Spinal cord (tissue), 9 donors: ENCODE measurements at regions not wholly inside any gene's neighbourhood (a gene's known extent, or its start where the extent isn't known, plus 50 kb on each side); places are given as distances from the start of the nearest gene placed in this dataset.
A peak's percentile ranks its signal among the peaks of the same experiment; 100 is the strongest.

Experiments used
- DNase-seq, 6 donors: peaks; one replicate each; pipeline versions ENCODE4 v3.0.0 to v3.0.0-alpha.2; 2013 to 2015; ENCODE audit warnings: low spot score in 6 of 6, low read depth in 4 of 6
- H3K27ac ChIP-seq: one replicate; pipeline ENCODE4 v1.5.1; 2013; ENCODE audit warnings: low read depth, low read length, control low read depth
- H3K27me3 ChIP-seq: one replicate; pipeline ENCODE4 v1.6.1; 2013; ENCODE audit warnings: low read length; ENCODE audit not compliant: control insufficient read depth, insufficient read depth
- H3K36me3 ChIP-seq: one replicate; pipeline ENCODE4 v1.6.1; 2013; ENCODE audit warnings: low read length; ENCODE audit not compliant: control insufficient read depth, insufficient read depth
- H3K4me1 ChIP-seq: one replicate; pipeline ENCODE4 v1.6.1; 2013; ENCODE audit warnings: low read length; ENCODE audit not compliant: control insufficient read depth, insufficient read depth
- H3K4me3 ChIP-seq: one replicate; pipeline ENCODE4 v1.5.1; 2013; ENCODE audit warnings: low read depth, low read length, control low read depth
- H3K9me3 ChIP-seq: one replicate; pipeline ENCODE4 v1.6.1; 2013; ENCODE audit warnings: low read length; ENCODE audit not compliant: control insufficient read depth, insufficient read depth
- WGBS: methylation state at CpG from one replicate; pipeline ENCODE4 v1.1.5; 2013; ENCODE audit warnings: missing lambda C conversion rate; ENCODE audit not compliant: insufficient coverage; 5-methylcytosine and 5-hydroxymethylcytosine counted together
- donor health status: healthy.

DNA sequence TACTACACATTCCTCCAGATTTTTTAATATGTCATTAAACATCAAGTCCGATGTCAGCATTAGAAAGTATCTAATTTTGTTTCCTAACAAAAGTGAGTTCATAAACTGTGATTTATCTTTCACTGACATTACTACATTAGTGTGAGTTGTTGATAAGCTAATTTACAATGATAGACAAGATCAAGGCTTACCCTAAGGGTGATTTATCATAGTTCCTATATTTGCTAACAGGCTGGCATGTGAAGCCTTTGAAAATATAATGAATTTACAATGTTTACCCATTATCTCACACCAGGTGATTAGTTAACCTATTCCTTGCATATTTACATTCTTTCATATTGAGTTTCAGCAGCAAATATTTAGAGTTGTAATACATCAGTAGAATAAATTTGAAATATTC lies 1096.9 kb upstream of the NUDT12 start:
- no peaks in the 10 kb centered on the region for H3K4me1 ChIP-seq
- H3K9me3 ChIP-seq: no peaks in the 10 kb centered on the region
- H3K4me3 ChIP-seq: no peak overlapping the region
- no CpG with 5 or more reads among the region's 1 CpG for WGBS
- DNase-seq: no peak
- no peaks in the 10 kb centered on the region for H3K36me3 ChIP-seq
- no peak overlapping the region for H3K27ac ChIP-seq
- H3K27me3 ChIP-seq: no peaks in the 10 kb centered on the region

DNA sequence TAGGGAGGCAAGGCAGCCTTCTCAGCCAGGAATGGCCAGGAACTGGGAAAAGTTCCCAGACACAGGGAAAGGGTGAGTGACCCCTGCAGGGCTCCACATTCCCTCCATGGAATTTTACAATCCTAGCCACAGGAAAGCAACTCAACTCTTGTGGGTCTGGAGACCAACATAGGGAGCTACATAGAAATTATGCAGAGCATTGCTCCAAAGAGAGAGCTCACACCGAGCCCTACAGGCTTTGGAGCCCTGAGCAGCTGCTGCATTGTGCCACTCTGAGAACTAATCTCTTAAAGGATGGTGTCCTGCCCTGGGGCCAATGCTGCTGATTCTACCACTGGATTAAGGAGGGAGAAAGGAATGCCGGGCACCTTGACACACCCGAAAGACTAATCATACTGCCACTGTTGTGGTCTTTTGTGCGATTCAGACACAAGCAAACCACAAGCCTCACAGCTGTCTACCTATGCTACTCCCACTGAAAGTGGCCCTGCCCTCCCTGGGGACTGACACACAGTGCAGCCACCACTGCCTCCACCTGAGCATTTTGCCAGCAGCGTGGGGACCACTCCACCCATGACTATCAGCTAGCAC lies 1089.8 kb upstream of the NUDT12 start:
- H3K36me3 ChIP-seq: no peaks in the 10 kb centered on the region
- H3K27me3 ChIP-seq: no peaks in the 10 kb centered on the region
- no peaks in the 10 kb centered on the region for H3K4me1 ChIP-seq
- no peak overlapping the region for H3K4me3 ChIP-seq
- H3K27ac ChIP-seq: no peak overlapping the region
- peaks cover 1% of the 10 kb centered on the region for H3K9me3 ChIP-seq
- no peak for DNase-seq
- WGBS: 94% methylated on average over 3 of the region's 5 CpGs

DNA sequence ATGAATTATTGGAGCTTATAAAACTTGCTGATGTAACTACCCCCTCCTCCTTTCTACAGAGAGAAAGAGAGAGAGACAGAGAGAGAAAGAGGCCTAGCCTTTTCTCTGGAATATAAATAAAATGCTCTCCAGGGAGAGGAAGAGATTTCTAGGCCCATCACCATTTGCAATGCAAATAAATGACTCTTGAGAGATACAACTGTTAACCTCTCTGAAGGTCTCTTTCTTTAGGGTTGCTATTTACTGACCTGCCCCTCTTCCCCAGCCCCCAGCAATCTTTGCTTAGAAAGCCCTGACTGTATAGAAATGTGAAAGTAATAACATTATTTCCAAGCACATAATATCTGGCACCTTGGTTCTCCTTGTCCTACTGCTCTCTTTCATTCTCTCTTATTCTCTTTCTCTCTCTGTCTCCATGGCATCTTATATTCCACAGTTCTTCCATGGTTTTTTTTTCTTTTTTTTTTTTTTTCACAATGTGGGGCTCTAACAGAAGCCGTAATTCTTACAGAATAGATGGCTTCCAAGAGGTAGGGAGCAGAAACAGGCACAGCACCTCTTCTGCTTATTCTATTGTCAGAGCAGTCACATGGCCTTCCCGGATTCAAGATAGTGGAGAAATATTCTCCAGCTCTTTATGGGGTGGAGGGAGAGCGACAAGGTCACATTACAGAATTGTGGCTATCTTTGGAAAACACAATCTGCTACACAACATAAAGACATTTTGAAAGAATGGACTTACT lies 1087.9 kb upstream of the NUDT12 start:
- no peak for DNase-seq
- H3K36me3 ChIP-seq: no peaks in the 10 kb centered on the region
- no peaks in the 10 kb centered on the region for H3K4me1 ChIP-seq
- H3K9me3 ChIP-seq: peaks cover 1% of the 10 kb centered on the region
- no peak overlapping the region for H3K4me3 ChIP-seq
- H3K27ac ChIP-seq: no peak overlapping the region
- no peaks in the 10 kb centered on the region for H3K27me3 ChIP-seq
- WGBS: no CpG with 5 or more reads among the region's 3 CpGs

DNA sequence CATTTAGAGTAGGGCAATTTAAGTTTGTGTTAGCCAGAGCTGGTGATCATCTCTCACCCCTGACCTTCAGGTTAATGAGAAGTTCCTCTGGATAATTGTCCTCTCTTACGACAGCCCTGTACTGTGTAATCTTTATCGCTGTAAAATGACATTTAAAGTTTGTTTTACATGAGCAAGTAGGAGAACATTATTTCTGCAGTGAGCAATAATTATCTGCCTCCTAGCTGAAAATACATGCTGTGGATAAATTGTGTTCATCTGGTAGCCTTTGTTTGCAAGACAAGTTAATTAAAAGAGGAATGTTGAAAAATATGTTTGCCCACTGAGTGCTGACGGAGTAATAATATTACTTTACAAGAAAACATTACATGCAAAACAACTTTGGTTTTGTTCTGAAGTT lies 1083.8 kb upstream of the NUDT12 start:
- Histone ChIP-seq H3K27ac (no peak overlapping the region), H3K36me3 (no peaks in the 10 kb centered on the region), H3K4me1 (no peaks in the 10 kb centered on the region), H3K9me3 (no peaks in the 10 kb centered on the region), H3K4me3 (no peak overlapping the region), H3K27me3 (no peaks in the 10 kb centered on the region)
- DNase-seq: peak in 2 of 6 donors; percentile 1 to 71
- WGBS: 53% methylated on average over 2 of the region's 3 CpGs

DNA sequence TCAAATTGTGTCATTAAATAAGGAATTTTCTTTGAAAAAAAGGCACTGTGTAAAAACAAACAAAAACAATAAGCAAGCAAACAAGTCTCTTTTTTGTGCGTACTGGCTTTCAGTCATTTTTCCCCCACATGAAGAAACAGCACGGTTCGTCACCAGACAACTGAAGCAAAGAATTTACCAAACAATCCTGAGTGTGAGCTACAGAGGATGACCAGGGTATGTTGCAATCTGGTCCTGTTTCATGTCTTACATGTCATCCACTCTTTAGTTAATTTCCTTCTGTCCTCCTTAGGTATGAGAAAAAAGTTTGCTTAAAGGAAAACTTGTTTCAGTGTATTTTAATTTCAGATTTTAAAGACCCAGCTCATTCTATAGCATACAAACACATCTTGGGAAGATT lies 1080.7 kb upstream of the NUDT12 start:
- H3K36me3 ChIP-seq: no peaks in the 10 kb centered on the region
- DNase-seq: no peak
- H3K27ac ChIP-seq: no peak overlapping the region
- no peaks in the 10 kb centered on the region for H3K9me3 ChIP-seq
- no CpG with 5 or more reads among the region's 3 CpGs for WGBS
- H3K27me3 ChIP-seq: no peaks in the 10 kb centered on the region
- no peaks in the 10 kb centered on the region for H3K4me1 ChIP-seq
- H3K4me3 ChIP-seq: no peak overlapping the region

DNA sequence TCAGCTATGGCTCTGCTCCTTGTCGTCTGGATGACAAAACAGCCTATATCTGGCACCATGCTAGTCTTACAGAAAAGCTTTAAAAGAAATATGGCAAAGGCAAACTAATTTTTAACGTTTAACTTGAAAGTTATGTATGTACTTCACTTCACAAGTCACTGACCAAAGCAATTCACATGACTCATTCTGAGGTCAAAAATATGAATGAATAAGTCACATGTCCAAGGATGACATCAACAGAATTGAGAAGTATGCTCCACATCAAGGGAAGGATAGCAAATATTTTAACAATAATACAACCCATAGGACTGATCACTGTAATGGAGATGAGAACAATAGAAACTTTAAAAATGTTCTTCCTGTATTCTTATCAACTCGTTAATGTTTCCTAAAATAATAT lies 1072.6 kb upstream of the NUDT12 start:
- H3K27me3 ChIP-seq: no peaks in the 10 kb centered on the region
- DNase-seq: no peak
- H3K36me3 ChIP-seq: no peaks in the 10 kb centered on the region
- no peak overlapping the region for H3K4me3 ChIP-seq
- no CpG with 5 or more reads among the region's 3 CpGs for WGBS
- H3K27ac ChIP-seq: no peak overlapping the region
- no peaks in the 10 kb centered on the region for H3K4me1 ChIP-seq
- no peaks in the 10 kb centered on the region for H3K9me3 ChIP-seq

DNA sequence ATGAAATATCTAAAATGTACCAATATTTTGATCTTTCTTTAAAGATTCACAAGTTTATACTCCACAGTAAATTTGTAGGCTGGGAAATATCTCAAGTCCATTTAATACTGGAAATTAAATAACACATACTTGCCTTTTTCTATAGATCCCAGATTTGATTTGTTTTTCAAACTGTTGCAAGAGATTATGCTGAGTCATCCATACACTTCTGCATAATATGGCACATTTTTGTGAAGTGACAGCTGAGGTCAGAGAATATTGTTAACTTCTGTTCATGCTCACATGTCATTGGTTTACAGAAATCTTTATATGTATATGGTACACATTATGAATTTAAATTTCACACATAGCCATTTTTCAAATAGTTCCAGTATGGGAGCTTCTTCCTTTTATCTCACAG lies 1066.3 kb upstream of the NUDT12 start:
- Histone ChIP-seq H3K4me3 (no peak overlapping the region), H3K4me1 (no peaks in the 10 kb centered on the region)
- no peak for DNase-seq

DNA sequence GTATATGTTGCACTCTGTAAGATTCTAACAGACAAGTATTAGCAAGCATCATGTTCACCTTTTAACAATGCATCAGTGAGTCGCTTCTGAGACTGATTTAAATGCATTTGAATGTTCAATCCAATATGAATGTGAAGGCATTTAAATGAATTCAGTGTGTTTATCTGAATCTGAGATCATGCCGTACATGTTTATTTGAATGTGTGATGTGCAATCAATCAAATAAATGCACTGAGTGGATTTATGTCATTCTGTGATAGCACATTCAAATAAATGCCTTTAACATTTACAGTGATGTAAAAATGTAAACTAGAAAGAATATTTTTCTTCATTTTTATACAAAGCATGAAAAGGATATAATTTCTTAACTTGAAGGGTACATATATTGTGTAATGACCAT lies 1063.5 kb upstream of the NUDT12 start:
- no peaks in the 10 kb centered on the region for H3K9me3 ChIP-seq
- DNase-seq: peak in 1 of 6 donors; percentile 43
- no peak overlapping the region for H3K27ac ChIP-seq
- no peak overlapping the region for H3K4me3 ChIP-seq
- H3K36me3 ChIP-seq: no peaks in the 10 kb centered on the region
- 86% methylated on average over 1 of the region's 2 CpGs for WGBS
- no peaks in the 10 kb centered on the region for H3K4me1 ChIP-seq
- no peaks in the 10 kb centered on the region for H3K27me3 ChIP-seq

More for the DNA sequence above, 1066.3 kb upstream of the NUDT12 start:
- H3K27me3 ChIP-seq: no peaks in the 10 kb centered on the region
- H3K9me3 ChIP-seq: no peaks in the 10 kb centered on the region
- H3K36me3 ChIP-seq: no peaks in the 10 kb centered on the region
- no peak overlapping the region for H3K27ac ChIP-seq

DNA sequence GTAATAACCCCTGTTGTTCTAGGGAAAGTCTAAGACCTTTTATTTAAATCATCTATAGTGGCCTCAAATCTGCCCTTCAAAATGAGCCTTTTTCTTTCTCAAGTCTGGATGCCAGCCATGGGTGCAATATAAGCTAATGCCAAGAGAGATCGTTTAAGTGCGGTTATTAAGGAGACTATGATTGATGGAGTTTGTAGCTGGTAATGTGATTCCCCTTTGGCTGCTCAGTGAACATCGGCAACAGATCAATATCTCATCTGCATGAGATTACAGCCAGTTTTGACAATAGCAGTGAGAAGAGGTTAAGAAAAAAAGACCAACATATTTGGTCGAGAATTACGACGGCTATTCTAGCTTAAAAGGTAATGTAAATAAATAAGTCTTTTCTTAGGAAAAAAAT lies 1049.4 kb upstream of the NUDT12 start:
- peak in 2 of 6 donors; percentile 13 to 63 for DNase-seq
- 65% methylated on average over 5 of the region's 6 CpGs for WGBS
- Histone ChIP-seq H3K4me1 (no peaks in the 10 kb centered on the region), H3K4me3 (no peak overlapping the region), H3K36me3 (no peaks in the 10 kb centered on the region), H3K27me3 (no peaks in the 10 kb centered on the region), H3K9me3 (no peaks in the 10 kb centered on the region), H3K27ac (no peak overlapping the region)

DNA sequence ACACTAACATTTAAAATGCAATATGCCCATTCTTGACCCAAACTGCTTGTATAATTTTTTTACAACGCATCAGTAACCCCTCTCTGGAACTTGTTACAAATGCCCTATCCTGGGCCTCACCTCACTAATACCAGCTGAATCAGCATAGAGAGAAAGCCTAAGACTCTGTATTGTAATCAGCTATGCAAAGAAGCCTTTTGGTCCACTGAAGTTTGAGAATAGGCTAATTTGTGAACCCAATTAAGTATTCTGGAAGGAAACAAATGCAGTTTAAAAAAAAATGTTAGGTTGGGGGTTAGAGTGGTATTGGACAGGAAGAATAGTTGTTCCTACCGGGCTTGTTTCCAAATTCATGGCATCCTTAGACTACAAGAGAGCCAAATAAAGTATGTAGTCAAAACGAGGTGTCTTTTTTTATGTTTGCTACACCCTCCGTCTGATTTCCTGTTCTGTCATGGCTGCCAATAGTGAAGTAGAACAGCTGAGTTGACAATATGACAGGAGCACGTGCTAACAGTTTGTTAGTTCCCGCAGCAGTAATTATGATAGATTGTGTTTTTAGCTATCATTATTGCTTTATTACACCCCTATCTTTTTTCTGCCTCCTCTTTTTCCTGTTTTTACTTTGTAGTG lies 1048.7 kb upstream of the NUDT12 start:
- WGBS: 43% methylated on average over 1 of the region's 6 CpGs
- H3K9me3 ChIP-seq: no peaks in the 10 kb centered on the region
- no peaks in the 10 kb centered on the region for H3K27me3 ChIP-seq
- H3K27ac ChIP-seq: no peak overlapping the region
- DNase-seq: peak in 5 of 6 donors; percentile 8 to 80 (median 30)
- no peaks in the 10 kb centered on the region for H3K36me3 ChIP-seq
- no peak overlapping the region for H3K4me3 ChIP-seq
- H3K4me1 ChIP-seq: no peaks in the 10 kb centered on the region
